ENCODE measurements at regions not wholly inside any gene's neighbourhood (a gene's known extent, or its start where the extent isn't known, plus 50 kb on each side); places are given as distances from the start of the nearest gene placed in this dataset.
"Not testable (repeated sequence)": the region's sequence is repeated elsewhere in the genome, so short reads cannot be mapped to it uniquely, and the experiment has no call there.

GRCh38 chr2:137881711-137882110 lies 82.6 kb upstream of the HNMT start:
- no peak for DNase-seq

DNA sequence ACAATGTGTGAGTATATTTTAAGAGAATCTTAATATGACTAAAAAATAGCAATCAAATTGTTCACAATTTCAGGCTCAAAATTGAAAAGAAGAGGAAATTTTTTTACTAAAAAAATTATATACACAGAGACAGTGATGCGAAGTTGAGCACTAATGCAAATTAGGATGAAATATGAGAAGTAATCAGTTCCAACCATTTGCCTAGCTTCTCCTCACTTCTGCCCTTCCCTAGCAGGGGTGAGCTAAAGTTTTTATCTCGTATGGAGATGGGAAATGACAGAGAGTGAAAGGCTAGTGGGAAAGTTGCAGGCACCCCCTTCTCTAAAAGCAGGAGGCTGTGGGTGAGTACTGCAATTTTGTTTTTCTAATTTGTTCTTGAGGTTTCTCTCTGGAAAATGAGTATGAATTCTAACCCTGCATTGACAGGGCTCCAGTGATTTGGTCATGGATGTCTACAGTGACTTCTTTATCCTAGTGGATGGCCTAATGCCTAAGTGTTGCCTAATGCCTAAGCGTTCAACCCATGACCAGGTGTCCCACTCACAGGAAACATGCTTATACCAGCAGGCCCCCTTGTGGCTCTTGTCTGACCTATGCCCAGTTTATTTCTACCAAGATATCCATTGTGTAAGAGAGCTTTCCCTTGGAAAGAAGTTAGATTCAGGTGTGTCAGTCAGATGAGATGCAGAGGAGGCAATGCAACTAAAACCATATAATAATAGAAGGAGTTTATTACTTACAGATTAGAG lies 78.0 kb upstream of the HNMT start:
- DNase-seq: no peak

GRCh38 chr2:137888845-137889244 lies 75.4 kb upstream of the HNMT start:
- peak in 26 of 56 donors; percentile 0 to 53 (median 10) for DNase-seq

- DNase-seq: no peak
These were observed 71.5 kb upstream of the HNMT start for GRCh38 chr2:137892739-137893138.

DNA sequence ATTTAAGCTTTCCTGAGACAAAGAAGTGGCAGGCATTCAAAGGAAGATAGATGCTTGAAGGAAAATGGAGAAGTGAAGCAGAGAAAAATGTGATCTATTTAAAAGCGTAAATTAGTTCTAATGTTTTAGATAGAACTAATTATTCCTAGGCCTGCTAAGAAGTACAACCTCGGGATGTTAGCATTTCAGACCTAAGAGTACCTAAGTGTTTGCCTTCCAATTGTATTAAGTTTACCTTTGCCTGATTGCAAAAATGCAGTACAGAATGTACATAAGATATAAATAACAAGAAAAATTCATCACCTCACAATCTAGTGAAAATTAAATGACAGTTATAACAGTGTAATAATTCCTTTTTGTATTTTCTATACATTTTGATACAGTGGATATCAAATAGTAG lies 71.1 kb upstream of the HNMT start:
- no peak for DNase-seq

DNA sequence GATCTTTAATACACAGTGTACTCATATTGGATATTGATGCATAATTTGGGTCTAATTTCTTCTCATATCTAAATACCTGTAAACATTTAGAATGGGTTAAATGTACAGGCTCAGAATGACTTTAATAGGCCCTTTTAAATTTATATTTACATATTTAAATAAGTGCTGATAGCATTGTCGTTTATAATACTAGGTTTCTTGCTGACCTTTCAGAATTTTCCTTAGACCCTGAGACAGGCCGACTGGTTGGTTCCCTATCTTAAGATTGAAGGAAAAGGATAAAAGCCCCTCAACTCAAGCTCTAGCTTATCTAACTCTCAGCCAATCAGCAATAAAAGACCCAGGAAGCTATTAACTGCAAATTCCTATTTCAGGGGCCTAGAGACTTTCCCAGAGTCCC lies 67.8 kb upstream of the HNMT start:
- no peak for DNase-seq

GRCh38 chr2:137897082-137897481 lies 67.2 kb upstream of the HNMT start:
- DNase-seq: no peak

DNA sequence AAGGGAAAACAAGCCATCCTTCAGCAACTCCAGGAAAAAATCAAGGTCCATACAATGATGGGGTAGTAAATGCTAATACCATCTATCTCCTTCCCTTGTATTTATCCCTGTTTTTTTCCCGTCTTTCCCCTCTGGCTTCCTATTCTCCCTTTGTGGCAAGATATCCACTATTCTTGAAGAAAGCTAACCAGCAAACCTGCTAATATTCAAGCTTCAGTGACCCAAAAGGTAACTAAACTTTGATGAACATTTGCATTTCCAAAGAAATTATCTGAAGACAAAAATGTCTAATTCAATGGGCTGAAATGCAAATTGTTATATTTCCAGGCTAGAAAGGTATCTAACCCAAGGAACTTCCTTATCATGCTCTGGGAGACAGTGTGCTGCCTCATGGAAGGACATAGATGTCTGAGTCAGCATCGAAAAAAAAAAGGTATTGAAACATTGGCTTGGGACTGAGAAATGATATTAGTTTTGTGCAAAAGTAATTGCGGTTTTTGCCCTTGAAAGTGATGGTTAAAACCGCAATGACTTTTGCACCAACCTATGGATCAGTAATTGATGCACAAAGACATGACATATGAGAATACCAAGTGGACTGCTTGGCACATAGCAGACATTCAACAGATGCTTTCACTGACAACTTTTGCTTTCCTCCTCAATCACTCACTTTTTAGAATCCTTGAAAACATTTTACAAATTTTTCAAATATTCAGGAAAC lies 63.7 kb upstream of the HNMT start:
- DNase-seq: no peak

DNA sequence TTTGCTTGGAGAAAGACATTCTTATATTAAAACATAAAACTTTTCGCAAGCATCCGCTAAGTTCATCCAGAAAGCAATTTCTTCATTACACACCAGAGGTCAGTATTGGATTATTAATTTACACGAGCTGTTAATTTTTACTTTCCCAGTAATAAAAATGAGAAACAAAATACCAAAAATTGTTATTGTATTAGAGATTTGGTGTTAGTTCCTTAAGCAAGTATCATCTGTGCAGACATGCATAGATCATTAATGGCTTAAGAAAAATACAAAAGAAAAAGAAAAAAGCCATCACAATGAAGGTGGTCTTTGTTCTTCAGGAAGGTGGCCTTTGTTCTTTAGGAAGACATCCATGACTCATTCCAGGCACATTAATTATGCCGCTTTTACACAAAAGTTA lies 53.6 kb upstream of the HNMT start:
- DNase-seq: no peak

GRCh38 chr2:137912371-137912770 lies 51.9 kb upstream of the HNMT start:
- DNase-seq: no peak

DNA sequence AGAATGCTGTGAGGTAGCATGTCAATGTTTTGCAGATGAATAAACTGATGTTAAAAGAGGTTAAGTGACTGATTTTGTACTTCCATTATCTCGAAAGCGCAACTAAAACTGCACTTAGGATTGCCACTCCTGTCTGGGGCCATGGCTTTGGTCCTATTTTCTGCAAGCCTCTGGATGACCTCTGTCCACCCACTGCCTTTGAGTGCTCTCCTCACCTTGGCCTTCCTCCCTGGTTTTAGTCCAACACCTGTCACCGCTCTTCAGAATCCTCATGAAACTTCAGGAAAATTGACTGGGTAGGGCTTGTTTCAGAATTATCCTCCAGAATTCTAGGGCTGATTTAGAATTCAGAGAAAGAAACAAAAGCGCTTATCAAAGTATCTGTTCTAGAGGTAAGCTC lies 51.1 kb upstream of the HNMT start:
- DNase-seq: no peak

- not testable (repeated sequence) for DNase-seq
These were observed 50.6 kb upstream of the HNMT start for GRCh38 chr2:137913648-137914047.
